MV-4-11 (cell line): ENCODE measurements at regions not wholly inside any gene's neighbourhood (a gene's known extent, or its start where the extent isn't known, plus 50 kb on each side); places are given as distances from the start of the nearest gene placed in this dataset.
A peak's percentile ranks its signal among the peaks of the same experiment; 100 is the strongest.
"Not testable (repeated sequence)": the region's sequence is repeated elsewhere in the genome, so short reads cannot be mapped to it uniquely, and the experiment has no call there.

Source experiments
- DNase-seq: peaks from one replicate; lab custom pipeline; 2025; lab: John Stamatoyannopoulos, UW

- DNase-seq, result no peak
Measured at GRCh38 chr10:80697926-80698325, 160.2 kb downstream of the SH2D4B start.

DNA sequence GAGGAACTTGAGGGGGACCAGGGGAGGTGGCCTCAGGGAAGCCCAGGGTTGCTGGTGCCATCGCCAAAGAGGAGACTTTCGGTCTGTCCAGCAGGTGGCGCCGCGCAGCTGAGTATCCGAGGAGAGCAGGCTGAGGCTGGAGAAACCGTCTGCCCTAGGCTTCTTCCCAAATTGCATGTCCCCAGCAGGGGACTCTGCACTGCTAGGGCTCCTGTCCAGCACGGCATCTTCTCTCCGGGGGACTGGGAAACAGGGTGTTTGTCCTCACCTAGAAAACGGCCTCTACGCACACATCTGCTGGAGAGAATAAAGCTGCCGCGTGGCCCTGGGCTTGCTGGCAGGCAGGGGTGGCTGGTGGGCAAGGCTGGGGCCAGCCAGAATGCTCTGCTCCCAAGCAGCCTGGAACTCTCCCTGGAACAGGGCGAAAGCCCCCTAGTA is 161.9 kb downstream of the SH2D4B start:
- peak; percentile 52 for DNase-seq

GRCh38 chr10:80700252-80700651 is 162.6 kb downstream of the SH2D4B start:
- DNase-seq, result no peak

- no peak for DNase-seq
Measured at GRCh38 chr10:80700760-80701444, 163.2 kb downstream of the SH2D4B start.

- DNase-seq, result no peak
Measured at GRCh38 chr10:80701706-80702105, 164.0 kb downstream of the SH2D4B start.

- DNase-seq, result peak; percentile 24
Measured at GRCh38 chr10:80702143-80702542, 164.4 kb downstream of the SH2D4B start.

- no peak for DNase-seq
Measured at GRCh38 chr10:80705899-80706298, 168.2 kb downstream of the SH2D4B start.

GRCh38 chr10:80708185-80708584 is 170.5 kb downstream of the SH2D4B start:
- no peak for DNase-seq

DNA sequence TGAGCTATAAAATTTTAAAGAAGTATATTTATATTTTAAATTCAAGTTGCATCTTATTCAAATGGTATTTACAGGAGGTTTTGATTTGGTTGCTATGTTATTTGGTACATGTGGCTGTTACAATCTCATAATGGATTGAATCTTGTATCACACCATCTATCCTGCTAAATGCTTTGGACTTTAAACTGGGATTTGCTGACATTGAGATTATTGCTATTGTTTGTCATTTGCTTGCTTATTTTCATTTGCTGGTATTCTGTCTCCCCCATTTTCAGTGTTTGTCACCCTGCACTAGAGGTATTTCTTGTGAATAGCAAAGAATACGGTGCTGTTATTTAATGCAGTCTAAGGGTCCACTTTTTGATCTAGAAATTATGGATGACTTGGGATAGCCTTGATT is 171.1 kb downstream of the SH2D4B start:
- DNase-seq, result no peak

DNA sequence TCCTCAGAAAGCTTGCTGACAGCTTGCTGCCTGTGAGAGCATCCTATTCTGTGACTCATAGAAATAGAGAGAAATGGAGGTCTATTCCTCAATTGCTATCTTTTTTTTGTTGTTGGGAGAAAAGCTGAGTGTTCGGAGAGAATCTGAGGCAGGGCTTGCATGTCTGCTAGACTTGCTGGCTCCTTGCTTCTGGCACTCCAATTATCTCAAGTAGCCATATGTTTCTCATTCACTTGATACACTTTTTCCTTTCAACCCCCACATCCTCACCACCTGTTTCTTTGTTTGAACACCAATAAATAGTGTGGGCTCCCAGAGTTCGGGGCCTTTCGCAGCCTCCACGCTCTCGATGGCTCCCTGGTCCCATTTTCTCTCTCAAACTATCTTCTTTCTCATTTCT is 172.2 kb downstream of the SH2D4B start:
- DNase-seq, result no peak

GRCh38 chr10:80713398-80713928 is 175.8 kb downstream of the SH2D4B start:
- no peak for DNase-seq

DNA sequence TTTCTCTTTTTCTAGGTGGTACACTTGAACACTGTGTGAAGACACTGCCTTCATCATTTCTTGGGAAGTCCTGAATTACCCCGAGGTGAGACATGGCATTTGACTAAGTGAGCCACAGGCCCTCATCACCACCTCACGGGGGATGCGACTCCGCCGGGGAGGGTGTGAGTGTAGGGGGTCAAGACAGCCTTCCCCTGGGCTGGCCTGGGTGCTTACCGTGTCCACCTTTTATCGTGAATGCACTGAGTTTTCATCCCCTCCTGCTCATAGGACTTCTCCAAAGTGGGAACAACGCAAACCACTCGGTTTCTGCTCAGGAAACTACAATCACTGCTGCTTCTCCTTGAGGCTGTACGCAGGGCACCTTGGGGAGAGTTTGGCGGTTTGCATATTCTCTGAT is 176.9 kb downstream of the SH2D4B start:
- no peak for DNase-seq

GRCh38 chr10:80718024-80718423 is 180.3 kb downstream of the SH2D4B start:
- DNase-seq, result no peak

GRCh38 chr10:80719935-80720334 is 182.2 kb downstream of the SH2D4B start:
- no peak for DNase-seq

GRCh38 chr10:80720549-80720948 is 182.8 kb downstream of the SH2D4B start:
- no peak for DNase-seq

DNA sequence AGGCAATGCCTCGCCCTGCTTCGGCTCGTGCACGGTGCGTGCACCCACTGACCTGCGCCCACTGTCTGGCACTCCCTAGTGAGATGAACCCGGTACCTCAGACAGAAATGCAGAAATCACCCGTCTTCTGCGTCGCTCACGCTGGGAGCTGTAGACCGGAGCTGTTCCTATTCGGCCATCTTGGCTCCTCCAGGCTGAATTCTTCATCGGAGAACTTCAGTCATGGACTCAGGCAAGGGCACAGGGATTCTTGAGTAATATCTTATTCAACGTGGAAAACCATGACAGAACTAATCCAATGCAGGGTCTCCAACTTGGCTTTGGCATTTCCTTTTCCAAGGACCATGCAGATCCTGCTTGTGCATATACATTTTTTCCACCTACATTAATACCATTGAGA is 190.7 kb downstream of the SH2D4B start:
- not testable (repeated sequence) for DNase-seq

- DNase-seq, result no peak
Measured at GRCh38 chr10:80729896-80730295, 192.2 kb downstream of the SH2D4B start.

GRCh38 chr10:80730522-80730921 is 192.8 kb downstream of the SH2D4B start:
- DNase-seq, result no peak

GRCh38 chr10:80734589-80734988 is 196.9 kb downstream of the SH2D4B start:
- DNase-seq, result no peak

DNA sequence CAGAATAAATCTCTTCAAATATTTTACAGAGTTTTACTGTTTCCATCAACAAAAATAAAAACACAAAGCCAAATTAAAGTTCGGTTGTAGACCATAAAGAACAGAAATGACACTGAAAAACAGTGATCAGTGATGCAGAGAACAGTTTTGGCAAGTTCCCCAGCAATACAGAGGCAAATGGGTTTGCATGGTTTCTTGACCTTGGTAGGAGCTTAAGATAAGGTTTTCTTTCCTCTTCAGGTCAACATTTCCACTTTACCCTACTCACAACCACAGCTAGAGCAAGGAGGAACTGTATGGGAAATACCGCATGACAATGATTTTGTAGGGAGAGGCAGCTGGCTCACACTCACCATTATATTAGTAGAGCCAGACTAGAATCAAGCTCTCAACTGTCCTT is 199.5 kb downstream of the SH2D4B start:
- DNase-seq, result no peak

DNA sequence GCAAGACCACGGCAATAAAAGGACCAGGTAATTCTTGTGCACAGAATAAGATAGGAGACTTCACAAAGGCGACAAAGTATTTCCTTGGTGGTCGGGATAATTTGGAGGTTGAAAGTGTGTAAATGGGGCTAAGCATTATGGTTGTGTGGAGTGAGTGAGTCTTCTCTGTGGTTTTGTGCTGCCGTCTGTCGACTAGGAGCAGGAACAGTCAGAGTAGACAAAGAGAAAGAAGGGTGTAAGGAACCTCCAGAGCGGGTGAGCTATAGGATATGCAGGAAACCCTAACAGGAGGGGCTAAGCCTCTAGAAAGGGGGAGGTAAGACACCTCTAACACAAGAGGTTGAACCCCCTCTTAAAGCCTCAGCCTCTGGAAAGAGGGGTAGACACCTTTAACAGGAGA is 201.6 kb downstream of the SH2D4B start:
- no peak for DNase-seq

- no peak for DNase-seq
Measured at GRCh38 chr10:80739963-80740715, 202.4 kb downstream of the SH2D4B start.

GRCh38 chr10:80741278-80741677 is 203.6 kb downstream of the SH2D4B start:
- no peak for DNase-seq
